ENCODE measurements at regions not wholly inside any gene's neighbourhood (a gene's known extent, or its start where the extent isn't known, plus 50 kb on each side); places are given as distances from the start of the nearest gene placed in this dataset.

DNA sequence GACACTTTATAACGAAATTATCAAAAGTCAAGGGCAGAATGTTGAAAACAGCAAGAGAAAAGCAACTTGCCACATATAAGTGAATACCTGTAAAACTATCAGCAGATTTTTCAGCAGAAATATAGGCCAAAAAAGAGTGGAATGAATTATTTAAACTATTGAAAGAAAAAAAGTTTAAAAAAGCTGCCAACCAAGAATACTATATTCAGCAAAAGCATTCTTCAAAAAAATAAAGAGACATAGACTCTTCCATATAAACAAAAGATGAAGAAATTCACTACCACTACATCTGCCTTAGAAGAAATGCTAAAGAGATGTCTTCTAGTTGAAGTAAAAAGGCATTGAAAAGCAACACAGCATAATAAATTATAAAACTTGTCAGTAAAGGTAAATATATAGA, 80.6 kb upstream of the CPNE8 start:
- Histone ChIP-seq H3K27ac (ENCODE audit: poor library complexity, severe bottlenecking) (no peak overlapping the region), H3K36me3 (ENCODE audit: low read depth) (no peaks in the 10 kb centered on the region), H3K9me3 (ENCODE audit: severe bottlenecking) (peaks cover 7% of the 10 kb centered on the region), H3K4me3 (ENCODE audit: severe bottlenecking) (no peak overlapping the region), H3K27me3 (ENCODE audit: insufficient read depth, poor library complexity, severe bottlenecking) (no peaks in the 10 kb centered on the region), H3K4me1 (ENCODE audit: insufficient read depth, poor library complexity, severe bottlenecking) (no peaks in the 10 kb centered on the region)
- DNase-seq (ENCODE audit: low spot score) (no peak), ATAC-seq (ENCODE audit: low read depth) (no peak)
- TF ChIP-seq, protein P1, sequence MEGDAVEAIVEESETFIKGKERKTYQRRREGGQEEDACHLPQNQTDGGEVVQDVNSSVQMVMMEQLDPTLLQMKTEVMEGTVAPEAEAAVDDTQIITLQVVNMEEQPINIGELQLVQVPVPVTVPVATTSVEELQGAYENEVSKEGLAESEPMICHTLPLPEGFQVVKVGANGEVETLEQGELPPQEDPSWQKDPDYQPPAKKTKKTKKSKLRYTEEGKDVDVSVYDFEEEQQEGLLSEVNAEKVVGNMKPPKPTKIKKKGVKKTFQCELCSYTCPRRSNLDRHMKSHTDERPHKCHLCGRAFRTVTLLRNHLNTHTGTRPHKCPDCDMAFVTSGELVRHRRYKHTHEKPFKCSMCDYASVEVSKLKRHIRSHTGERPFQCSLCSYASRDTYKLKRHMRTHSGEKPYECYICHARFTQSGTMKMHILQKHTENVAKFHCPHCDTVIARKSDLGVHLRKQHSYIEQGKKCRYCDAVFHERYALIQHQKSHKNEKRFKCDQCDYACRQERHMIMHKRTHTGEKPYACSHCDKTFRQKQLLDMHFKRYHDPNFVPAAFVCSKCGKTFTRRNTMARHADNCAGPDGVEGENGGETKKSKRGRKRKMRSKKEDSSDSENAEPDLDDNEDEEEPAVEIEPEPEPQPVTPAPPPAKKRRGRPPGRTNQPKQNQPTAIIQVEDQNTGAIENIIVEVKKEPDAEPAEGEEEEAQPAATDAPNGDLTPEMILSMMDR (IDR thresholded peaks at IDR 0.05; ENCODE audit: poor library complexity, severe bottlenecking) = no peak

DNA sequence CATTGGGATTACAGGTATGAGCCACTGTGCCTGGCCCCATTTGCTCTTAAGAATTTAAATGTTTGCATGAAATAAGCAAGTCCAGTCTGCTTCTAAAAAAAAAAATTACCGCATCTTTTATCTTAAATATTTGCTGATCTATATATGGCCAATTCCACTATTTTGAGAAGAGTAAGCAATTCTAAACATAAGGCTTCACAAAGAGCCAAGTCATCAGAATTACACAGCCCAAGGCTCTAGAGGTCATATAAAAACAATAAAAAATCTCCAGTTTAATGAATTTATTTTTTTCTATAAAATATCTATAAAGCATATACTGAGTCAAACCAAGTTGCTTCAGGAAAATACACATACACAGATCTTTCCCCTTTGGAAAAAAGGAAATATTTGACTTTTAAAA, 79.0 kb upstream of the CPNE8 start:
- DNase-seq (ENCODE audit: low spot score) (no peak), ATAC-seq (ENCODE audit: low read depth) (no peak)
- Histone ChIP-seq H3K27ac (ENCODE audit: poor library complexity, severe bottlenecking) (no peak overlapping the region), H3K4me3 (ENCODE audit: severe bottlenecking) (no peak overlapping the region), H3K27me3 (ENCODE audit: insufficient read depth, poor library complexity, severe bottlenecking) (no peaks in the 10 kb centered on the region), H3K9me3 (ENCODE audit: severe bottlenecking) (peaks cover 7% of the 10 kb centered on the region), H3K36me3 (ENCODE audit: low read depth) (no peaks in the 10 kb centered on the region), H3K4me1 (ENCODE audit: insufficient read depth, poor library complexity, severe bottlenecking) (no peaks in the 10 kb centered on the region)
- TF ChIP-seq, protein P1 (IDR thresholded peaks at IDR 0.05; ENCODE audit: poor library complexity, severe bottlenecking) = no peak

DNA sequence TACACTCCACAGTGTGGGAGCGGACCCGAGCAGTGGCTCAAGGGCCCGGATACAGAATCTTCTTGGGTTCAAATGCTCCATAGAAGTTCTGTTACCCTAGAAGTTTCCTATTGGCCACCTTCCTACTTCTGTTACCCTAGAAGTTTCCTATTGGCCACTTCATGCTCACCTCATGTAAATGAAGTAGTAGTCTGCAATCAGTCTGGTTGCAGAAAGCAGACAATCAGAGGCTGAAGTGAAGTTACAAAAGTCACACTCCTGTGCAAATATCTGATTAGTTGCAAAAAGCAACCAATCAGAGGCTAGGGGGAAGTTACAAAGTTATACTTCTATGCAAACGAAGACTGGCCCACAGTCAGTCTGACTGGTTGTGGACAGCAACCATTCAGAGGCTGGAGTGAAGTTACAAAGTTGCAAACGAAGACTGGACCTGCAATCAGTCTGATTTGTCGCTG, 77.8 kb upstream of the CPNE8 start:
- Histone ChIP-seq H3K27me3 (ENCODE audit: insufficient read depth, poor library complexity, severe bottlenecking) (no peaks in the 10 kb centered on the region), H3K36me3 (ENCODE audit: low read depth) (no peaks in the 10 kb centered on the region), H3K4me1 (ENCODE audit: insufficient read depth, poor library complexity, severe bottlenecking) (no peaks in the 10 kb centered on the region), H3K9me3 (ENCODE audit: severe bottlenecking) (peaks cover 7% of the 10 kb centered on the region), H3K27ac (ENCODE audit: poor library complexity, severe bottlenecking) (no peak overlapping the region), H3K4me3 (ENCODE audit: severe bottlenecking) (no peak overlapping the region)
- TF ChIP-seq, protein P1 (IDR thresholded peaks at IDR 0.05; ENCODE audit: poor library complexity, severe bottlenecking) = no peak
- DNase-seq (ENCODE audit: low spot score) (no peak), ATAC-seq (ENCODE audit: low read depth) (no peak)

DNA sequence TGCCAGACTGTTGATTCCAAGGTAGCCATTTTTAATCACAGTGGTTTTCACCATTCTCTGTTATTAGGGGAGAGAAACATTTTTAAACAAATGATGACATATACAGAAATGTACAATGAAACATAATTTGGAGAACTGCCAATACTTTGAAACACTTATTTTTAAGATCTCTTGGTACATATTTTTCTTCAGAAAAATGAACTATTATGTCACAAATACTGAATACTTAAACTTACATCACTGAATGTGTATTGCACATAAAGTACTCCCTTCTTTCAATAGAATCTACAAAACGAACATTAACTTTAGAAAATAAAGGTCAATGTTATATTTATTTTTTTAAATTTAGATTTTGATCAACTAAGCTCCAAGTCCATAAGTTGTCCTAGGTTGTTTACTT, 71.7 kb upstream of the CPNE8 start:
- H3K9me3 ChIP-seq (ENCODE audit: severe bottlenecking) = no peaks in the 10 kb centered on the region

DNA sequence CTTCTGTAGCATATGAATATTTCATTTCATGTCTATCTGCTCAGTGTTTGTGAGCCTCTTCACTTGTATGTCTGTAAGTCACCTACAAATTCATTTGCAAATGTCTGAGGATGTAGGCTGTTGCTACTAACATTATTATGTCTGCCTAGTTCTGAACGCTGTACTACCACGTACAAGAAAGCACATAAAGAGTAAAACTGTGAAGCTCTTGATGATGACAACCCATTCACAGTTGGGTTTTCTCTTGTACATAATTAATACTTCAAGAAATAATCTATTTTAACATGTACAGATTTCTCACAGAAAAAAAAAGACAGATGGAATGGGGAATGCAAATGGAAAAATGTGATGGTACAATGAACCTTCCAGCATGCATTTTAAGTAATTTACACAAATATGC, 64.3 kb upstream of the CPNE8 start:
- TF ChIP-seq, protein P1 (IDR thresholded peaks at IDR 0.05; ENCODE audit: poor library complexity, severe bottlenecking) = no peak
- H3K27ac ChIP-seq (ENCODE audit: poor library complexity, severe bottlenecking) = no peak overlapping the region
- H3K27me3 ChIP-seq (ENCODE audit: insufficient read depth, poor library complexity, severe bottlenecking) = no peaks in the 10 kb centered on the region
- H3K9me3 ChIP-seq (ENCODE audit: severe bottlenecking) = no peaks in the 10 kb centered on the region
- ATAC-seq (ENCODE audit: low read depth) = no peak
- H3K4me1 ChIP-seq (ENCODE audit: insufficient read depth, poor library complexity, severe bottlenecking) = no peaks in the 10 kb centered on the region
- no peak overlapping the region for H3K4me3 ChIP-seq (ENCODE audit: severe bottlenecking)
- H3K36me3 ChIP-seq (ENCODE audit: low read depth) = no peaks in the 10 kb centered on the region
- no peak for DNase-seq (ENCODE audit: low spot score)

More for the DNA sequence above, 71.7 kb upstream of the CPNE8 start:
- Histone ChIP-seq H3K4me1 (ENCODE audit: insufficient read depth, poor library complexity, severe bottlenecking) (no peaks in the 10 kb centered on the region), H3K36me3 (ENCODE audit: low read depth) (no peaks in the 10 kb centered on the region), H3K27ac (ENCODE audit: poor library complexity, severe bottlenecking) (no peak overlapping the region), H3K4me3 (ENCODE audit: severe bottlenecking) (no peak overlapping the region), H3K27me3 (ENCODE audit: insufficient read depth, poor library complexity, severe bottlenecking) (no peaks in the 10 kb centered on the region)
- ATAC-seq (ENCODE audit: low read depth) (no peak), DNase-seq (ENCODE audit: low spot score) (no peak)
- TF ChIP-seq, protein P1 (IDR thresholded peaks at IDR 0.05; ENCODE audit: poor library complexity, severe bottlenecking) = no peak
